Stimulated activated CD8-positive, alpha-beta memory T cell treated with anti-CD3 and anti-CD28 coated beads, Interleukin-12 subunit alpha, Interleukin-12 subunit beta, amount 100 ng/mL, for 24 hours (primary cell): ENCODE measurements at regions not wholly inside any gene's neighbourhood (a gene's known extent, or its start where the extent isn't known, plus 50 kb on each side); places are given as distances from the start of the nearest gene placed in this dataset.

ENCODE experiments used
- DNase-seq: peaks from one replicate; pipeline ENCODE4 v3.0.0-alpha.2; 2020; ENCODE audit errors: extremely low read depth

DNA sequence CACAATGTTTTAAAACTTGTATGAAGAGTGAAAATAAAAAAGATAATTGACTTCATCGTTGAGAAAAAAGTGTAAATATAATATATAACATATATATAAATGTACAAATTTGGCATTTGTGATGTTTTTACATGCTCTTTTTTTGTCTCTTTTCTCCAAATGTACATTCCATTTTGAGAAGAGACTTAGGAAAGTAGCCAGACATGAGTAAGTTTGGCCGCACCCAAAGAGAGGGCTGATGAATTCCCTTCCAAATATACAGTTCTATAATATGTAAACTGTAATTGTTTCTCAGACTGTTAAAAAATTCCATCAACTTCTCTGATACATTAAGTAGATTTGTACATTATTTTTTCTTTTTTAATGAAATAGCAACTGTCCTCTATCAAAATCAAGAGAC is 193.2 kb upstream of the MAP3K1 start:
- no peak for DNase-seq

DNA sequence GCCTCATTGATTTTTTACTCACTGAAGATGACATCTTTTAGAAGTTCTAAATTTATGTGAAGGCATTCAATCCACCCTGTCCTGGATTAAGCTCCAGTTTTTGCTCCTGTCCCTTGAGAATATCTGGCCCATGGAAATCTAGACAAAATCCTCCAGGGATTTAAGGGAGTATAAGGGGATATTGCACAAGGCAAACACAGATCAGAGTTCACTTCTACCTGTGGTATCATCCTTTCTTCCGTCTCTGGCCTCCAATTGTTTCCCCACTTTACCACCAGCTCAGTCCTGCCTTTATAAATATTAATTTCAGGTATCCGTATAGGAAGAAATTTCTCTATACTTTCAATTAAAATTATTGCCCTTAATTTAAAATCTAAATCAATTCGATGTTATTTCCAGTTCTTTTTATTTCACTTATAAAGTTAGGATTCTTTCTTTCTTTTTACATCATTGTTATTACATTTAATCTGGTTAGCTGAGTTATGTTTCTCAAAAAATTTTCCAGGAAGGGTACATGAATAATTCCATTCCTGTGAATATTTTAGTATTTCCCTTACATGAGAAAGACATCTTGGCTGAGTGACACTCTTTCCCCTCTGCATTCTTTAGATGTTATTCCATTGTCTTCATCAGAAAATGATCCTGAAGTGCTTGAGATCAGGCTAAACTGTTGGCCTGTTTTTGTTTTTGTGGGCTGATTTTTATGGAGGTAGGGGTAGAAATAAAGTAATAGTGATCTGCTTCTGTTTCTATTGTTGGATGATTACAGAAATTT is 194.3 kb upstream of the MAP3K1 start:
- no peak for DNase-seq

DNA sequence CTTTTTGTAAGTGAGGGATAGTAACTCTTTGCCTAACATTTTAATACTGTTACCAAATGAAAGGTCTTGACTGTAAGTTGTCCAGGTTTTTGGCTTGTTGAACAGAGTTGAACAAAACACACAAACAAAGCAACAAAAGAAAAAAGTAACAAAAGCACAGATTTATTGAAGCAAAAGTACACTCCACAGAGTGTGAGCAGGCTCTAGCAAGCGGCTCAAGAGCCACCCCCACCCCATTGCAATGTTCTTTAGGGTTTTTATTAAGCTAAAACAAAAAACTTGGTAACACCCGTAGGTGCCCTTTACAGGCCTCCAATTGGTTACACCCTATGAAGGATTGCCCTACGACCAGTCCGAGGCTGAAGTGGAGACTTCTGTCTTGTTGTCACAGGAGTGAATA is 197.4 kb upstream of the MAP3K1 start:
- no peak for DNase-seq

- DNase-seq, result no peak
Measured at GRCh38 chr5:56616454-56617160, 198.7 kb upstream of the MAP3K1 start.

GRCh38 chr5:56615361-56616153 is 199.8 kb upstream of the MAP3K1 start:
- DNase-seq, result no peak

DNA sequence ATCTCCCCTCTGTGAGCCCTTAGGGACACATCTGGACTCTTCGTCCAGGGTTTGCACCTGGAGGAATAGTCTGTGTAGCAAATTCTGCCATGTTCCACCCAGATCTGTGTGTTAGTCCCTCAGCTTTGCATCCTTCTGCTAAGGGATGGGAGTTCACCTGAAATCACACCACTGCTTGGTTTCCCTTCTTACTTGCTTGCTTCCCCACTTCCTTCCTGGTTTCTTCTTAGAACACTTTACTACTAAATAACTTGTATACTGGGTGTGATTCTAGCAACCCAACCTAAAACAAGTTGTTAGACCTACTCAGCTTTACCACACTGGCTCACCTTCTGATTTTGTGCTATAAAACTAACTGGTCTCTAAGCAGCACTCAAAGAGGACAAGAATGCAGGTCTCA is 202.6 kb upstream of the MAP3K1 start:
- no peak for DNase-seq

- no peak for DNase-seq
Measured at GRCh38 chr5:56612353-56612752, 203.0 kb upstream of the MAP3K1 start.

DNA sequence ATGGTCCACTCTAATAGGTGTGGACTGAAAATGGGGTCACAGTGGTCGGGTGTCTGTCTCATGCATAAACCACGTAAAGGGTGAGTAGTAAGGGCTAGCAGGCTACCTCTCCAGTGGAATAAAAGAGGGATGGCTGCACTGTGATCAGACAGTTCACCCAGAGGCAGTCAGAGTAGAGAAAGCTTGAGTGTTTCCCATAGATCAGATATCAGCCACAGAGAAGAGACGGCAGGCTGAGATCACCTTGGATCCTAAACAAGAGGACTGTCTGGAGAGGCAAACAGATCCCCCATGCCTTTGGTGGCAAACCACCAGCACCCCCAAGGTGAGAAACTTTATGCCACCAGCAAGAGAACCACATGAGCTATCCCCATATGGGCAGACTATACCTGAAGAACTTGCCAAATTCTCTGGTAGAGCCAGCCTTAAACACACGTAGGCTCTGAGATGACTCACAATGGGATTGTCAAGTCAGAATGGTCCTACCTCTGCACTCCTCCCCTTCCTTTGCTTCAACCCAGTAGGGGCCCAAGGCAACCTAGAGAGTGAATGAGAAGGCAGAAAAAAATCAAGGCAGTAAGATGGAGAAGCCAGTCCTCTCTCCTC is 205.2 kb upstream of the MAP3K1 start:
- DNase-seq, result no peak

DNA sequence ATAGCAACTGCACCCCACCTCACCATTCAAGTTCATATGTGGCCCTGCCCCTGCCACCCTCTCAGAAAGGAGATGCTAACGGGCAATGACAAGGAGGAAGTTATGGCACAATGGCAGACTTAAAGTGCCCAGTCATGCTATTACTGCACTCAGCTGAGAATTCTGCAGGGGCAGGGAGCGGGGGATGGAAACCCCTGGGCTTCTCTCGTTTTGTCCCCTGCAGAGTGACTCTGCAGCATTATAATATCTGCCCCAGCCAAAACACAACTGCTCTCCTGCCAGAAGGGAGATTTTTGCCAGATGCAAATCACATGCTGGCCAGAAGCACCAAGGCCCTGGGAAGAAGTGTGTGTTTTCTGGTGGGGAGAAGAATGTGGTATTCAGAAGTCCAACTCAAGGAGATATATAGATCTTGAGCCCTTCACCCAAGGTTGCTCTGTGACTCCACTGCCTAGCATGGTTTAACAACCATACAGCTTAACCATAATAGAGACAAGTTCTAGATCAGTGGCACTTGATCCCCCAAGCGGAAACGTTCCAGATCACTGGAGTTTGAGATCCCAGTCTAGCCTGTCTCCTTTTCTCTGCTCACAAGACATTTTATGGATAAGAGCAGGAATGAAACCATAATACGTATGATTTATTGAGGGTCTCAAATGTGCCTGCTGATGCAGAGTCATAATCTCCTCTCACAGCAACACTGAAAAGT is 207.0 kb upstream of the MAP3K1 start:
- DNase-seq, result no peak

DNA sequence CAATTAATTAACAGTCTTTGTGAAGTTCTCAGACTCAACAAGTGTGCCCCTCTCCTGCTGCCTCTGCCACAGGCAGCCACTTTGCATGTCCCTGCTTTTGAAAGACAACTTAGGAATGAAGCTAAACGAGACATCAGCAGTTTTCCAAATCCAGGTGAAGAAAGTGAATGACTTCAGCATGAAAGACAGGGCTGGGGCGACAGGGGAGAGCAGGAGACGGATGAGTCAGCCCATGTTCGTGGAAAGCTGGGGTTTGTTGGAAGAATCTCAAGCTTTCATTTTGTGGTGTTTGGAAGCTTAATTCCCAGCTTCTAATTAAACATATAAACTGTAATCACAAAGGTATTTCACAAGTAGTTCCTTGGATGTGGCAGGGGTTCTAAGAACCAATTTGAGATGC is 207.8 kb upstream of the MAP3K1 start:
- no peak for DNase-seq

DNA sequence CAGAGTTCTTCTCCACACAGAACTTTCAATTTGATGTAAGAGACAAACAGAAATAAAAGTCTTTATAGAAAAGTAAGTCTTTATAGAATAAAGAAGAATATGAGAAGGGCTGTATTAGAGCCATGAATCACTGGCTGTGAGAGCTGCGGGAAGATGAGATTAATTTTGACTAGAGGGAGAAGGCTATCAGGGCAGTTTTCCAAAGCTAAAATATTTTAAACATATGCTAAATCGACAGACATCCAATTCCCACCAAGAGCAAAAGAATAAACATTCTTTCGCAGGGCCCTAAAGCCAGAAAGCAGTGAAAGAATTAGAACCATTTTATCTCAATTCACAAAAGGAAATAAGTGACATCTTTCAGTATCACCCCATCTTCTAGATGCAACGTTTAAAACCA is 208.3 kb upstream of the MAP3K1 start:
- DNase-seq, result no peak

- no peak for DNase-seq
Measured at GRCh38 chr5:56606192-56606591, 209.2 kb upstream of the MAP3K1 start.

DNA sequence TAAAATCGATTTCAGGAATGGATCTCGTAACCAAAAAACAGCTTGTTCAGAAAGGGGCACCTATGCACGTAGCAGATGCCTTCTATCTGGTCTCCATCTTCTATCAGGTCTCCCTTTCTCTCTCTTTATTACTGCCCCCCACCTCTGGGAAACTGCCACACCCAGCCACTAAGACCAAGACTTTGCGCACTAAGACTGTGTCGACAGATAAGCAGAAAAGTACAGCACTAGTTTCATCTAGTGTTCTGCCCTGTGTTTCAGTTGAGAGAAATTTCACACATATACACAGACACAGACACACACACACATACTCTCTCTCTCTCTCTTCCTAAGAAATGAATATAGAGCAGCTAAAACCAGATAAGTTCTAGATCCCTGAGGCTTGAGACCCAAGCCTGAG is 210.1 kb upstream of the MAP3K1 start:
- no peak for DNase-seq

- no peak for DNase-seq
Measured at GRCh38 chr5:56601641-56602071, 213.7 kb upstream of the MAP3K1 start.

- no peak for DNase-seq
Measured at GRCh38 chr5:56598941-56599340, 216.4 kb upstream of the MAP3K1 start.

DNA sequence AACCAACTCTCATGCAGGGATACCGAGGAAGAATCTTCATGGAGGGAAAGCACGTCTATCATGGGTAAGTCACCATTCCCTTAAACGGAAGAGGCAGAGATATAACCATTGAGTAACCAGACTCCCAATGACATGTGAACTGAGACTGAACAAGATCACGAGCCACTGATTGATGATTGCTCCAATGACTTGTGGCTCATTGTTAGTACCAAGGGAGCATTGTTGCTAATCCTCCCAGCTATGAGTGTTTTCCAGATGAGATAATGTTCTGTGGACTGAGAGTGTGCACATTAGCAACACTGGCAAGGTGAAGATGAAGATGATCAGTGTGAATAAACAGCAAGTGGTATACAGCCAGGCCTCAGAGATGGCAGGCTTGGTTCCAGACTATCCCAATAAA is 219.2 kb upstream of the MAP3K1 start:
- no peak for DNase-seq

DNA sequence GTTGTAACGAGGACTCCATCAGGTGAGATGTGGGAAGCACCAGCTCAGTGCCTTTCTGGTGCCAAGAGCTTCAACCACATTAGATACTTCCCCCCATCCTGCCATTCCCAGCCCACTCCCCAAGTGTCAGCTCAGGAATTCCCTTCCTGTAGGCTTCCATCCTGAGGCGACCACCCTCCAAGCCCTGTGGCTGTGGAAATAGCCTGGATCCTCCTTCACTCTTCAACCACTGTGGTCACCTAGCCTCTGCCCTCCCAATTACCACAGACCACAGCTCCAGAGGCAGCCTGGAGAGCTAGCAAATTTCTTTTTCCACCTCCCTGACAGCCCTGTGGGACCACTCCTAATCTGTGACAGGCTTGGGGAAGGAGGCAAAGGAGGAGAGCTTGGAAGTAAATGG is 219.8 kb upstream of the MAP3K1 start:
- DNase-seq, result no peak

GRCh38 chr5:56594792-56595191 is 220.6 kb upstream of the MAP3K1 start:
- no peak for DNase-seq

- DNase-seq, result no peak
Measured at GRCh38 chr5:56591081-56591480, 224.3 kb upstream of the MAP3K1 start.

GRCh38 chr5:56589481-56589860 is 225.9 kb upstream of the MAP3K1 start:
- no peak for DNase-seq

- DNase-seq, result no peak
Measured at GRCh38 chr5:56588636-56589480, 226.5 kb upstream of the MAP3K1 start.
